HG03280 (cell line): ENCODE measurements at regions not wholly inside any gene's neighbourhood (a gene's known extent, or its start where the extent isn't known, plus 50 kb on each side); places are given as distances from the start of the nearest gene placed in this dataset.
"Not testable (repeated sequence)": the region's sequence is repeated elsewhere in the genome, so short reads cannot be mapped to it uniquely, and the experiment has no call there.

Experiments
- ATAC-seq: cut with Tn5 transposase; IDR thresholded peaks from one replicate; pipeline ENCODE4 v1.9.1; 2021; ENCODE audit warnings: mild to moderate bottlenecking, moderate library complexity; ENCODE audit not compliant: unreplicated experiment

- ATAC-seq, result no peak
Observed at GRCh38 chr12:90237841-90238240, 529.2 kb upstream of the ATP2B1 start.

- no peak for ATAC-seq
Observed at GRCh38 chr12:90235642-90236041, 527.0 kb upstream of the ATP2B1 start.

- no peak for ATAC-seq
Observed at GRCh38 chr12:90234472-90234871, 525.8 kb upstream of the ATP2B1 start.

GRCh38 chr12:90233168-90234100, 524.8 kb upstream of the ATP2B1 start:
- ATAC-seq, result no peak

GRCh38 chr12:90229407-90230170, 521.0 kb upstream of the ATP2B1 start:
- no peak for ATAC-seq

- no peak for ATAC-seq
Observed at GRCh38 chr12:90226211-90226610, 517.6 kb upstream of the ATP2B1 start.

- ATAC-seq, result no peak
Observed at GRCh38 chr12:90216815-90217214, 508.2 kb upstream of the ATP2B1 start.

GRCh38 chr12:90216020-90216552, 507.4 kb upstream of the ATP2B1 start:
- ATAC-seq, result no peak

GRCh38 chr12:90211017-90211416, 502.4 kb upstream of the ATP2B1 start:
- ATAC-seq, result no peak

- ATAC-seq, result no peak
Observed at GRCh38 chr12:90209029-90209428, 500.4 kb upstream of the ATP2B1 start.

- not testable (repeated sequence) for ATAC-seq
Observed at GRCh38 chr12:90208379-90208778, 499.7 kb upstream of the ATP2B1 start.

- no peak for ATAC-seq
Observed at GRCh38 chr12:90207799-90208198, 499.2 kb upstream of the ATP2B1 start.

- no peak for ATAC-seq
Observed at GRCh38 chr12:90205165-90205564, 496.5 kb upstream of the ATP2B1 start.

- no peak for ATAC-seq
Observed at GRCh38 chr12:90203556-90203955, 494.9 kb upstream of the ATP2B1 start.

- no peak for ATAC-seq
Observed at GRCh38 chr12:90199006-90199405, 490.4 kb upstream of the ATP2B1 start.

- ATAC-seq, result no peak
Observed at GRCh38 chr12:90193500-90193899, 484.9 kb upstream of the ATP2B1 start.

- no peak for ATAC-seq
Observed at GRCh38 chr12:90188857-90189256, 480.2 kb upstream of the ATP2B1 start.

GRCh38 chr12:90183201-90183600, 474.6 kb upstream of the ATP2B1 start:
- no peak for ATAC-seq

GRCh38 chr12:90181216-90181615, 472.6 kb upstream of the ATP2B1 start:
- ATAC-seq, result no peak

GRCh38 chr12:90174956-90175355, 466.3 kb upstream of the ATP2B1 start:
- ATAC-seq, result no peak

GRCh38 chr12:90174198-90174510, 465.5 kb upstream of the ATP2B1 start:
- ATAC-seq, result no peak
